ENCODE measurements at regions not wholly inside any gene's neighbourhood (a gene's known extent, or its start where the extent isn't known, plus 50 kb on each side); places are given as distances from the start of the nearest gene placed in this dataset.

DNA sequence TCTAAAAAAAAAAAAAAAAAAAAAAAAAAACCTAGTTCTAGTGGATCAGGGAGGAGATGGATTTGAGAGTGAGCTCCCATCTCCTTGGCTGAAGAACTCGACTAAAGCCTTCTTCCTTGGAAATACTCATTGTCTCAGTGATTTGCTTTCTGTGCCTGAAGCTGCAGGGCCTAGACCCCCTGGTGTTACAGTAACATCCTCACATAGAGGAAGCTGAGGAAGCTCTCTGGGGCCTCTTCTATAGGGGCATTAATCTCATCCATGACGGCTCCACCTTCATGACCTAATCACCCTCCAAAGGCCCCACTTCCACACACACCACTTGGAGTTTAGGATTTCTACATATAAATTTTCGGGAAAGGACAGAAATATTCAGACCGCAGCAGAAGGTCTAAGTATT, 95.9 kb upstream of the ETS2 start:
- Histone ChIP-seq H3K27ac (ENCODE audit: low read depth in 2 of 2, low read length in 1 of 2) (no peak overlapping the region), H3K36me3 (ENCODE audit: control insufficient read depth in 2 of 2, insufficient read depth in 2 of 2, low read length in 1 of 2) (no peaks in the 10 kb centered on the region), H3K4me3 (ENCODE audit: low read depth in 1 of 2, low read length in 2 of 2) (no peak overlapping the region), H3K27me3 (ENCODE audit: control insufficient read depth in 1 of 2, insufficient read depth in 2 of 2, low read length in 2 of 2) (no peaks in the 10 kb centered on the region), H3K9me3 (ENCODE audit: control insufficient read depth in 2 of 2, insufficient read depth in 1 of 2, low read depth in 1 of 2, low read length in 1 of 2) (no peaks in the 10 kb centered on the region), H3K4me1 (ENCODE audit: control insufficient read depth in 2 of 2, insufficient read depth in 2 of 2, low read length in 1 of 2) (no peaks in the 10 kb centered on the region)
- WGBS, 2 donors = 77 to 87% methylated on average over 4 of the region's 4 CpGs

GRCh38 chr21:38712071-38712470, 93.7 kb upstream of the ETS2 start:
- Histone ChIP-seq H3K4me3 (ENCODE audit: low read depth in 1 of 2, low read length in 2 of 2) (no peak overlapping the region), H3K36me3 (ENCODE audit: control insufficient read depth in 2 of 2, insufficient read depth in 2 of 2, low read length in 1 of 2) (no peaks in the 10 kb centered on the region), H3K27me3 (ENCODE audit: control insufficient read depth in 1 of 2, insufficient read depth in 2 of 2, low read length in 2 of 2) (no peaks in the 10 kb centered on the region), H3K27ac (ENCODE audit: low read depth in 2 of 2, low read length in 1 of 2) (no peak overlapping the region), H3K9me3 (ENCODE audit: control insufficient read depth in 2 of 2, insufficient read depth in 1 of 2, low read depth in 1 of 2, low read length in 1 of 2) (no peaks in the 10 kb centered on the region), H3K4me1 (ENCODE audit: control insufficient read depth in 2 of 2, insufficient read depth in 2 of 2, low read length in 1 of 2) (no peaks in the 10 kb centered on the region)
- WGBS, 2 donors = 67 to 89% methylated on average over 1 of the region's 1 CpG

DNA sequence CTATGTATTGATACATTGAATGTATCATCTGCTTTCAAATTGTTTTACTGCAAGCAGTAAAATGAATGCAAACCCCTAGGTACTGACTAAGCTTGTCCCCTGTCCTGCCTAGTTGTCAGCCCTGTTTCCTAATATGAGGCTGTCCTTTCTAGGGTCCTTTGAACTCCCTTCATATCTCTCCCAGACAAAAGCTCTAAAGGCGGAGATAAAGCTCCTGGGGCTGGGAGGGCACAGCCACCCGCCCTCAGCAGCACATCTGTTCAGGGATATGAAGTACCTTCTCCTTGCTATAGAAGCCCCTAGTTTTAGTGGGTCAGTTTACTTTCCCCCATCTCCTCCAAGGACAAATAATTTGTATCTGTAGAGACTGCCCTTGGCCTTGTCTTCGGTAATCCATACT, 93.1 kb upstream of the ETS2 start:
- H3K36me3 ChIP-seq (ENCODE audit: control insufficient read depth in 2 of 2, insufficient read depth in 2 of 2, low read length in 1 of 2) = no peaks in the 10 kb centered on the region
- no peaks in the 10 kb centered on the region for H3K4me1 ChIP-seq (ENCODE audit: control insufficient read depth in 2 of 2, insufficient read depth in 2 of 2, low read length in 1 of 2)
- no peaks in the 10 kb centered on the region for H3K9me3 ChIP-seq (ENCODE audit: control insufficient read depth in 2 of 2, insufficient read depth in 1 of 2, low read depth in 1 of 2, low read length in 1 of 2)
- 90 to 97% methylated on average over 3 of the region's 3 CpGs for WGBS, 2 donors
- H3K4me3 ChIP-seq (ENCODE audit: low read depth in 1 of 2, low read length in 2 of 2) = no peak overlapping the region
- H3K27me3 ChIP-seq (ENCODE audit: control insufficient read depth in 1 of 2, insufficient read depth in 2 of 2, low read length in 2 of 2) = no peaks in the 10 kb centered on the region
- no peak overlapping the region for H3K27ac ChIP-seq (ENCODE audit: low read depth in 2 of 2, low read length in 1 of 2)

DNA sequence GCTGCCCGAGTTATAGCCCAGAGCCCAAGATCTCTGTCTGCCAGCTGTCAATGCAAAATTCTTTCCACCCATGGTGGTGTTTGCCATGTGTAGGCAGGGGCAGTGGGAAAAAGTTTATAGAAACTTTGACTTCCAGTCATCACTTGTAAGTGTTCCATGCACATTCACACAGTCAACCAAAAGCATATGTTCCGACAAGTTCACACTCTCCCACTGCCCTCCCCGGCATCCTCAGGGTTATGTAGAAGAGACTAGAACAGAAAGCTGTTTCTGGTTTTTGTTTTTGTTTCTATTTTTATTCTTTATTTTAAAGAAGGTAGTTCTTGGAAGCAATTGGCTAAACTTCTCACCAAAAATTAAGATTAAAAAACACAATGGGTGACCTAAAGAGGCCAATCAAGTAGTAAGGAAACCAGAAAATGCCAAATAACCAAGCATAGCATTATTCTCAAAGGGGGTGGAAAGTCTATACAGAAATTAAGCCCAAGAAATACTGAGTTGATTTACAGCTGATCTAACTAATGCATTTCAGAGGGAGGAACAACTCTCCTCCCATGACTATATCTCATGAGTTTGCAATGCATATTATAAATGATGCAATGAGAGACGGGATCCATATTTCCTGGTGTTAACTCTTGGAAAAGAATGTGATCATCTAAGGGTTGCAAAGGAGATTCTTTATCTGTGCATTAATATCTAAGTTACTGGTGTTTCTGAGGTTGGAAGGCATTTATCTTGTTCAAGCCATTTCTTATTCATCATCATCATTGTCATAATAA, 91.5 kb upstream of the ETS2 start:
- no peaks in the 10 kb centered on the region for H3K4me1 ChIP-seq (ENCODE audit: control insufficient read depth in 2 of 2, insufficient read depth in 2 of 2, low read length in 1 of 2)
- H3K27ac ChIP-seq (ENCODE audit: low read depth in 2 of 2, low read length in 1 of 2) = no peak overlapping the region
- 77 to 78% methylated on average over 4 of the region's 4 CpGs for WGBS, 2 donors
- H3K27me3 ChIP-seq (ENCODE audit: control insufficient read depth in 1 of 2, insufficient read depth in 2 of 2, low read length in 2 of 2) = no peaks in the 10 kb centered on the region
- no peaks in the 10 kb centered on the region for H3K9me3 ChIP-seq (ENCODE audit: control insufficient read depth in 2 of 2, insufficient read depth in 1 of 2, low read depth in 1 of 2, low read length in 1 of 2)
- H3K4me3 ChIP-seq (ENCODE audit: low read depth in 1 of 2, low read length in 2 of 2) = no peak overlapping the region
- no peaks in the 10 kb centered on the region for H3K36me3 ChIP-seq (ENCODE audit: control insufficient read depth in 2 of 2, insufficient read depth in 2 of 2, low read length in 1 of 2)

DNA sequence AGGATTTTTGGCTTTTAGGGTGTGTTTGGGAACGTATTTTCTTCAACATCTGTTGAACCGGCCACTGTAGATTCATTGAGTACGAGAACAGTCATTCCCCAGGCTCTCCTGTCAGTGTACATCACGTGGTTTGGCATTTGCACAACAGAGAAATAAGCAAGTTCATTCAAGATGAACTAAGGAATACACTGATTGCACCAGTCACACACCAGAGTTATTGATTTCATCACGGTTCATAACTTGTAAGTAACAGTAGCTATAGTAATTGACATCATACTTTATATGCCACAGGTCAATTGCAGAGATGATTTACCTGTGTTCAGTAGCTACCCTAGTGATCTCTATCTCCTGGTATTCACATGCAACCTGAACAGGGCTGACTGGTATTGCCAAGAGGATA, 90.7 kb upstream of the ETS2 start:
- H3K4me3 ChIP-seq (ENCODE audit: low read depth in 1 of 2, low read length in 2 of 2) = no peak overlapping the region
- 38 to 54% methylated on average over 5 of the region's 5 CpGs for WGBS, 2 donors
- no peaks in the 10 kb centered on the region for H3K36me3 ChIP-seq (ENCODE audit: control insufficient read depth in 2 of 2, insufficient read depth in 2 of 2, low read length in 1 of 2)
- H3K27ac ChIP-seq (ENCODE audit: low read depth in 2 of 2, low read length in 1 of 2) = no peak overlapping the region
- H3K4me1 ChIP-seq (ENCODE audit: control insufficient read depth in 2 of 2, insufficient read depth in 2 of 2, low read length in 1 of 2) = no peaks in the 10 kb centered on the region
- H3K9me3 ChIP-seq (ENCODE audit: control insufficient read depth in 2 of 2, insufficient read depth in 1 of 2, low read depth in 1 of 2, low read length in 1 of 2) = no peaks in the 10 kb centered on the region
- H3K27me3 ChIP-seq (ENCODE audit: control insufficient read depth in 1 of 2, insufficient read depth in 2 of 2, low read length in 2 of 2) = no peaks in the 10 kb centered on the region

DNA sequence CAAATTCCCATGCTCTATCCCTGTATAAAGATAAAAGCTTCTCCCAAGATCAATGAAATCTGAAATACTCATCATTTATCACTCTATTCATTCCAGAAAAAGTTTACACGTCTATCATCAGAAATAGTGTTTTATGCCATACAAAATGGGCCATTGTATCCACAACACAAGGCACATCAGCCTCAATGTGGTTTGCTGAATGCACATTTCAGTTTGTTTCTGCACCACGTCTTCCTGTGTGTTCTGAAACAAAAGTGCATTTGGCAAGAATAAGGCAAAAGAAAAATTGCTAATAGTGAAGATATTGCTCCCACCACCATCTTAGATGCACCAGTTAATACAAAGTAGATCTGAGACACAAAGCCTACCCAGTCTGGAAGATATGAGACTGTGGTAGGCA, 89.6 kb upstream of the ETS2 start:
- H3K4me3 ChIP-seq (ENCODE audit: low read depth in 1 of 2, low read length in 2 of 2) = no peak overlapping the region
- no peak overlapping the region for H3K27ac ChIP-seq (ENCODE audit: low read depth in 2 of 2, low read length in 1 of 2)
- H3K27me3 ChIP-seq (ENCODE audit: control insufficient read depth in 1 of 2, insufficient read depth in 2 of 2, low read length in 2 of 2) = no peaks in the 10 kb centered on the region
- no peaks in the 10 kb centered on the region for H3K4me1 ChIP-seq (ENCODE audit: control insufficient read depth in 2 of 2, insufficient read depth in 2 of 2, low read length in 1 of 2)
- no peaks in the 10 kb centered on the region for H3K9me3 ChIP-seq (ENCODE audit: control insufficient read depth in 2 of 2, insufficient read depth in 1 of 2, low read depth in 1 of 2, low read length in 1 of 2)
- WGBS, 2 donors = 74 to 87% methylated on average over 2 of the region's 2 CpGs
- H3K36me3 ChIP-seq (ENCODE audit: control insufficient read depth in 2 of 2, insufficient read depth in 2 of 2, low read length in 1 of 2) = no peaks in the 10 kb centered on the region

DNA sequence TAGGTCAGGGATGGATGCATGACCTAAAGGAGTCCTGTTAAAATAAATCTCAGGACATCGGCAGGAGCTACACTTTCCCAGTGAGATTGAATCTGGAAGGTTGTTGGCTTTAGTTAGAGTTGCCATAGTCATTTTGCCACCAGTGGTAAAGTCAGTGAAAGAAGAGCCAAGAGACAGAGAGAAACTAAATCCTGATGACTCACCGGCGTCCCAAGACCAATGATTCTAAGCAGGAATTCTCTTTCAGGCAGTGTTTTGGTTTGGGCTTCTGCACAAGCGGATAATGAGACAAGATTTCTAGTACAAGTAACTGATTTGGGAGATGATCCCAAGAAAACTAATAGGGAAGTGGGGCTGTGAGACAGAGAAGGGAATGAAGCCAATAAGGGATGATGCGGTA, 88.8 kb upstream of the ETS2 start:
- no peak overlapping the region for H3K4me3 ChIP-seq (ENCODE audit: low read depth in 1 of 2, low read length in 2 of 2)
- H3K27me3 ChIP-seq (ENCODE audit: control insufficient read depth in 1 of 2, insufficient read depth in 2 of 2, low read length in 2 of 2) = no peaks in the 10 kb centered on the region
- H3K4me1 ChIP-seq (ENCODE audit: control insufficient read depth in 2 of 2, insufficient read depth in 2 of 2, low read length in 1 of 2) = no peaks in the 10 kb centered on the region
- no peaks in the 10 kb centered on the region for H3K9me3 ChIP-seq (ENCODE audit: control insufficient read depth in 2 of 2, insufficient read depth in 1 of 2, low read depth in 1 of 2, low read length in 1 of 2)
- WGBS, 2 donors = 87 to 89% methylated on average over 5 of the region's 5 CpGs
- no peak overlapping the region for H3K27ac ChIP-seq (ENCODE audit: low read depth in 2 of 2, low read length in 1 of 2)
- H3K36me3 ChIP-seq (ENCODE audit: control insufficient read depth in 2 of 2, insufficient read depth in 2 of 2, low read length in 1 of 2) = no peaks in the 10 kb centered on the region

DNA sequence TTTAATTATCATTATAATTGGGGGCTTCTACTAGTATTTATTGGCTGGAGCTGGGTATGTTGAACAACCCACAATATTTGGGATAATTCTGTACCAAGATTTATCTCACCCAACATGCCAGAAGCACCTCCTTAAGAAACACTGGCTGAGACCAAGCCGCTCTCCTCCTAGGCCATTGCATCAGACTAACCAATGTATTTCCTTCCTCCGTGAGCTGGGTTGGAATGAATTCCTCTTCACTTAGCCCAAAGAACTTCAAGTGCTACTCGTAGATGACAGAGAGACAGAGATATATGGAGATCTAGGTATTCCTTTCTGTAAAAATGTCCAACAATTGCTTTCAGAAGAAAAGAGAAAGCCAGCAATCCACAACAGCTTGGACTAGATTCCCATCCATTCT, 87.2 kb upstream of the ETS2 start:
- H3K4me3 ChIP-seq (ENCODE audit: low read depth in 1 of 2, low read length in 2 of 2) = no peak overlapping the region
- WGBS, 2 donors = 86 to 89% methylated on average over 3 of the region's 3 CpGs
- H3K9me3 ChIP-seq (ENCODE audit: control insufficient read depth in 2 of 2, insufficient read depth in 1 of 2, low read depth in 1 of 2, low read length in 1 of 2) = no peaks in the 10 kb centered on the region
- H3K27me3 ChIP-seq (ENCODE audit: control insufficient read depth in 1 of 2, insufficient read depth in 2 of 2, low read length in 2 of 2) = no peaks in the 10 kb centered on the region
- H3K27ac ChIP-seq (ENCODE audit: low read depth in 2 of 2, low read length in 1 of 2) = no peak overlapping the region
- H3K36me3 ChIP-seq (ENCODE audit: control insufficient read depth in 2 of 2, insufficient read depth in 2 of 2, low read length in 1 of 2) = no peaks in the 10 kb centered on the region
- no peaks in the 10 kb centered on the region for H3K4me1 ChIP-seq (ENCODE audit: control insufficient read depth in 2 of 2, insufficient read depth in 2 of 2, low read length in 1 of 2)

DNA sequence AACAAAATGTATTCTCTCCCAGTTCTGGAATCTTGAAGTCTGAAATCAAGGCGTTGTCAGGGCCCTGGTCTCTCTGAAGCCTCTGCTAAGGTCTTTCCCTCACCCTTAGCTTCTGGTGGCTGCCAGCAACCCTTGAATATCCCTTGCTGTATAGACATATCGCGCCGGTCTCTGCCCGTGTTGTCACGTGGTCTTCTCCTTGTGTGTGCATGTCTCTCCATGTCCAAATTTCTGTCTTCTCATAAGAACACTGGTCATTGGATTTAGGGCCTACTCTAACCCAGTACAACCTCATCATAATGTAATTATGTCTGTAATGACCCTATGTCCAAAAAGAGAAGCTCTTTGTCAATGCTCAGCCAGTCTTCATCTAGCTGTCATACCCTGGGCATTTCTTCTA, 85.7 kb upstream of the ETS2 start:
- Histone ChIP-seq H3K27ac (ENCODE audit: low read depth in 2 of 2, low read length in 1 of 2) (no peak overlapping the region), H3K4me3 (ENCODE audit: low read depth in 1 of 2, low read length in 2 of 2) (no peak overlapping the region), H3K27me3 (ENCODE audit: control insufficient read depth in 1 of 2, insufficient read depth in 2 of 2, low read length in 2 of 2) (no peaks in the 10 kb centered on the region), H3K36me3 (ENCODE audit: control insufficient read depth in 2 of 2, insufficient read depth in 2 of 2, low read length in 1 of 2) (no peaks in the 10 kb centered on the region), H3K9me3 (ENCODE audit: control insufficient read depth in 2 of 2, insufficient read depth in 1 of 2, low read depth in 1 of 2, low read length in 1 of 2) (peaks cover 0 to under 1% of the 10 kb centered on the region in 2 donors), H3K4me1 (ENCODE audit: control insufficient read depth in 2 of 2, insufficient read depth in 2 of 2, low read length in 1 of 2) (no peaks in the 10 kb centered on the region)
- 90 to 96% methylated on average over 6 of the region's 6 CpGs for WGBS, 2 donors

GRCh38 chr21:38721055-38721454, 84.7 kb upstream of the ETS2 start:
- Histone ChIP-seq H3K4me1 (ENCODE audit: control insufficient read depth in 2 of 2, insufficient read depth in 2 of 2, low read length in 1 of 2) (no peaks in the 10 kb centered on the region), H3K9me3 (ENCODE audit: control insufficient read depth in 2 of 2, insufficient read depth in 1 of 2, low read depth in 1 of 2, low read length in 1 of 2) (peaks cover 0 to 6% of the 10 kb centered on the region in 2 donors), H3K27me3 (ENCODE audit: control insufficient read depth in 1 of 2, insufficient read depth in 2 of 2, low read length in 2 of 2) (no peaks in the 10 kb centered on the region), H3K36me3 (ENCODE audit: control insufficient read depth in 2 of 2, insufficient read depth in 2 of 2, low read length in 1 of 2) (no peaks in the 10 kb centered on the region), H3K4me3 (ENCODE audit: low read depth in 1 of 2, low read length in 2 of 2) (no peak overlapping the region), H3K27ac (ENCODE audit: low read depth in 2 of 2, low read length in 1 of 2) (no peak overlapping the region)
- WGBS, 2 donors = 77 to 78% methylated on average over 6 of the region's 6 CpGs
